Esophagus squamous epithelium (tissue), 5 donors: ENCODE measurements at regions not wholly inside any gene's neighbourhood (a gene's known extent, or its start where the extent isn't known, plus 50 kb on each side); places are given as distances from the start of the nearest gene placed in this dataset.

Source experiments
- DNase-seq: peaks from one replicate; lab custom pipeline; 2025; lab: John Stamatoyannopoulos, UW
- H3K27ac ChIP-seq, 4 donors: fragments of 200-600 bp; sonication (generic); one replicate each; pipeline ENCODE4 v1.5.1; 2016 to 2019; ENCODE audit warnings: mild to moderate bottlenecking in 1 of 4
- H3K27me3 ChIP-seq, 4 donors: fragments of 200-600 bp; sonication (generic); 1 replicate in 3 of 4; 2 replicates in 1 of 4; pipeline versions ENCODE4 v1.5.1 to v1.6.0; 2017 to 2021; ENCODE audit warnings: antibody characterized with exemption in 1 of 4
- H3K36me3 ChIP-seq, 3 donors: fragments of 200-600 bp; sonication (generic); one replicate each; pipeline ENCODE4 v1.5.1; 2016 to 2019
- H3K4me1 ChIP-seq, 3 donors: fragments of 200-600 bp; sonication (generic); one replicate each; pipeline ENCODE4 v1.5.1; 2017 to 2019
- H3K4me3 ChIP-seq, 4 donors: fragments of 200-600 bp; sonication (generic); 1 replicate in 3 of 4; 2 replicates in 1 of 4; pipeline ENCODE4 v1.5.1; 2016 to 2019; ENCODE audit warnings: mild to moderate bottlenecking in 2 of 4, moderate library complexity in 1 of 4
- H3K9me3 ChIP-seq, 3 donors: fragments of 200-600 bp; sonication (generic); one replicate each; pipeline ENCODE4 v1.5.1; 2016 to 2019
- CTCF ChIP-seq, 6 experiments: fragments of 450-650 bp in 4 of 6; fragments of 200-600 bp in 2 of 6; sonication (generic) in 2 of 6; IDR thresholded peaks; one replicate each; pipeline ENCODE4 v1.5.1; 2016 to 2019; ENCODE audit warnings: antibody characterized with exemption in 6 of 6, mild to moderate bottlenecking in 4 of 6, moderate library complexity in 4 of 6
- POLR2A ChIP-seq, 4 donors: fragments of 450-650 bp; IDR thresholded peaks; one replicate each; pipeline ENCODE4 v1.6.1; 2017; ENCODE audit warnings: antibody characterized with exemption in 4 of 4, mild to moderate bottlenecking in 4 of 4, moderate library complexity in 3 of 4
- WGBS, 2 donors: methylation state at CpG; one replicate each; pipeline ENCODE4 v1.1.5; 2018; 5-methylcytosine and 5-hydroxymethylcytosine counted together
- intact Hi-C: fragments of 100-400 bp; cut with DNase I; formaldehyde crosslinking; loops from one replicate; pipeline ENCODE4 v1.15.0; 2022
- donor health status: DM: yes; HTN: yes; CAD: no.

DNA sequence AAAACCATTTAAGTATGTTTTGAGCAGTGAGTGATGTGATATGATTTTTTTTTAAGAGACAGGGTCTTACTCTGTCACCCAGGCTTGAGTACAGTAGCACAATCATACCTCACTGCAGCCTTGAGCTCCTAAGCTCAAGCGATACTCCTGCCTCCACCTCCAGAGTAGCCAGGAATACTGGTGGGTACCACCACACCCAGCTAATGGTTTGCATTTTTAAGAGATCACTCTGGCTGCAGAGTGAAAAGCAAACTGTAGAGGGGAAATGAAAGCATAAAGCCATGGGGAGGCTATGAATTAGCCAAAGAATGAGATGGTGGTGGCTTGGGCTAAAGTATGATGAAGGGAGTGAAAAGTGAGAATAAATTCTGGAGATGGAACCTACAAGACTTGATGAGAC lies 199.1 kb downstream of the HINT1 start:
- no peak overlapping the region for H3K4me3 ChIP-seq
- H3K4me1 ChIP-seq, result no peaks in the 10 kb centered on the region
- H3K9me3 ChIP-seq, result no peaks in the 10 kb centered on the region
- H3K36me3 ChIP-seq, result no peaks in the 10 kb centered on the region
- intact Hi-C loops, result no loop called here
- no peak for DNase-seq
- H3K27me3 ChIP-seq, result no peaks in the 10 kb centered on the region
- WGBS, 2 donors, result 80 to 100% methylated on average over 1 of the region's 1 CpG
- TF ChIP-seq POLR2A (IDR thresholded peaks at IDR 0.05), result no peak
- no peak for TF ChIP-seq CTCF (IDR thresholded peaks at IDR 0.05)
- no peak overlapping the region for H3K27ac ChIP-seq

GRCh38 chr5:130965360-130965759 lies 199.7 kb downstream of the HINT1 start:
- no peak for DNase-seq
- no peaks in the 10 kb centered on the region for H3K4me1 ChIP-seq
- no peak overlapping the region for H3K4me3 ChIP-seq
- H3K9me3 ChIP-seq, result no peaks in the 10 kb centered on the region
- no peaks in the 10 kb centered on the region for H3K27me3 ChIP-seq
- no peaks in the 10 kb centered on the region for H3K36me3 ChIP-seq
- WGBS, 2 donors, result 58 to 67% methylated on average over 4 of the region's 4 CpGs
- H3K27ac ChIP-seq, result no peak overlapping the region
- no peak for TF ChIP-seq POLR2A (IDR thresholded peaks at IDR 0.05)
- no peak for TF ChIP-seq CTCF (IDR thresholded peaks at IDR 0.05)
- intact Hi-C loops, result no loop called here

- TF ChIP-seq CTCF (IDR thresholded peaks at IDR 0.05) (no peak), POLR2A (IDR thresholded peaks at IDR 0.05) (no peak)
- no peak overlapping the region for H3K27ac ChIP-seq
- no peak for DNase-seq
- no peaks in the 10 kb centered on the region for H3K27me3 ChIP-seq
- no peak overlapping the region for H3K4me3 ChIP-seq
- no peaks in the 10 kb centered on the region for H3K36me3 ChIP-seq
- WGBS, 2 donors, result 56 to 71% methylated on average over 3 of the region's 3 CpGs
- H3K9me3 ChIP-seq, result no peaks in the 10 kb centered on the region
- intact Hi-C loops, result no loop called here
- no peaks in the 10 kb centered on the region for H3K4me1 ChIP-seq
Measured at GRCh38 chr5:130964231-130965202, 200.5 kb downstream of the HINT1 start.

- WGBS, 2 donors, result 75 to 88% methylated on average over 1 of the region's 1 CpG
- no peak for DNase-seq
- TF ChIP-seq POLR2A (IDR thresholded peaks at IDR 0.05) (no peak), CTCF (IDR thresholded peaks at IDR 0.05) (no peak)
- intact Hi-C loops, result no loop called here
- Histone ChIP-seq H3K4me1 (no peaks in the 10 kb centered on the region), H3K36me3 (no peaks in the 10 kb centered on the region), H3K4me3 (no peak overlapping the region), H3K9me3 (no peaks in the 10 kb centered on the region), H3K27me3 (no peaks in the 10 kb centered on the region), H3K27ac (no peak overlapping the region)
Measured at GRCh38 chr5:130963798-130964197, 201.3 kb downstream of the HINT1 start.

DNA sequence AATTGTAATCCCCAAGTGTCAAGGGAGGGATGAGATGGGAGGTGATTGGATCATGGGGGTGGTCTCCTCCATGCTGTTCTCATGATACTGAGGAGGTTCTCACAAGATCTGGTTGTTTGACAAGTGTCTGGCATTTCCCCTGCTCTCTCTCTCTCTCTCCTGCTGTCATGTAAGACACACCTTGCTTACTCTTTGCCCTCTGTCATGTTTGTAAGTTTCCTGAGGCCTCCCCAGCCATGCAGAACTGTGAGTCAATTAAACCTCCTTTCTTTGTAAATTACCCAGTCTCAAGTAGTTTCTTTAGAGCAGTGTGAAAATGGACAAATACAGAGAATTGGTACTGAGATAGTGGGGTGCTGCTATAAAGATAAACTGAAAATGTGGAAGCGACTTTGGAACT lies 207.9 kb downstream of the HINT1 start:
- Histone ChIP-seq H3K4me1 (no peaks in the 10 kb centered on the region), H3K27me3 (no peaks in the 10 kb centered on the region), H3K36me3 (no peaks in the 10 kb centered on the region), H3K27ac (no peak overlapping the region), H3K9me3 (no peaks in the 10 kb centered on the region), H3K4me3 (no peak overlapping the region)
- intact Hi-C loops, result no loop called here
- 50 to 69% methylated on average over 1 of the region's 1 CpG for WGBS, 2 donors
- DNase-seq, result no peak
- TF ChIP-seq CTCF (IDR thresholded peaks at IDR 0.05) (no peak), POLR2A (IDR thresholded peaks at IDR 0.05) (no peak)
